H54 (cell line): ENCODE measurements at regions not wholly inside any gene's neighbourhood (a gene's known extent, or its start where the extent isn't known, plus 50 kb on each side); places are given as distances from the start of the nearest gene placed in this dataset.

ENCODE experiments used
- DNase-seq: peaks from one replicate; pipeline ENCODE4 v3.0.0; 2011; ENCODE audit warnings: low spot score, mixed read lengths; ENCODE audit not compliant: insufficient read length
- FAIRE-seq: peaks from 3 replicates; lab custom pipeline; 2011; peaks lifted over from hg19 to GRCh38; lab: Jason Lieb, UNC
- POLR2A ChIP-seq: IDR thresholded peaks from 2 replicates; pipeline ENCODE4 v1.6.1; 2011; ENCODE audit warnings: low read depth, mild to moderate bottlenecking, low read length

- TF ChIP-seq POLR2A, result no peak
- no peak for DNase-seq
- no peak for FAIRE-seq
These were observed 1333.0 kb downstream of the ROBO1 start for GRCh38 chr3:78434801-78435200.

- no peak for DNase-seq
- no peak for TF ChIP-seq POLR2A
- no peak for FAIRE-seq
These were observed 1312.6 kb downstream of the ROBO1 start for GRCh38 chr3:78455166-78455565.

GRCh38 chr3:78455712-78456433 lies 1311.9 kb downstream of the ROBO1 start:
- no peak for DNase-seq
- no peak for FAIRE-seq
- no peak for TF ChIP-seq POLR2A

- no peak for FAIRE-seq
- DNase-seq, result no peak
- no peak for TF ChIP-seq POLR2A
These were observed 1308.0 kb downstream of the ROBO1 start for GRCh38 chr3:78459796-78460195.

- no peak for FAIRE-seq
- TF ChIP-seq POLR2A, result no peak
- DNase-seq, result no peak
These were observed 1305.8 kb downstream of the ROBO1 start for GRCh38 chr3:78462021-78462420.

- DNase-seq (no peak), FAIRE-seq (no peak)
- no peak for TF ChIP-seq POLR2A
These were observed 1291.7 kb downstream of the ROBO1 start for GRCh38 chr3:78476076-78476475.

GRCh38 chr3:78481050-78481449 lies 1286.7 kb downstream of the ROBO1 start:
- no peak for DNase-seq
- no peak for TF ChIP-seq POLR2A
- FAIRE-seq, result no peak

- DNase-seq, result no peak
- TF ChIP-seq POLR2A, result no peak
- FAIRE-seq, result no peak
These were observed 1284.7 kb downstream of the ROBO1 start for GRCh38 chr3:78483090-78483489.

GRCh38 chr3:78494851-78495250 lies 1272.9 kb downstream of the ROBO1 start:
- no peak for DNase-seq
- no peak for TF ChIP-seq POLR2A
- no peak for FAIRE-seq

- no peak for TF ChIP-seq POLR2A
- no peak for DNase-seq
- no peak for FAIRE-seq
These were observed 1272.5 kb downstream of the ROBO1 start for GRCh38 chr3:78495301-78495700.

GRCh38 chr3:78496501-78496900 lies 1271.3 kb downstream of the ROBO1 start:
- no peak for DNase-seq
- FAIRE-seq, result no peak
- no peak for TF ChIP-seq POLR2A

GRCh38 chr3:78497021-78497420 lies 1270.8 kb downstream of the ROBO1 start:
- no peak for FAIRE-seq
- TF ChIP-seq POLR2A, result no peak
- no peak for DNase-seq

- no peak for DNase-seq
- FAIRE-seq, result no peak
These were observed 1270.0 kb downstream of the ROBO1 start for GRCh38 chr3:78497767-78498166.

GRCh38 chr3:78506061-78506460 lies 1261.7 kb downstream of the ROBO1 start:
- DNase-seq (no peak), FAIRE-seq (no peak)
- no peak for TF ChIP-seq POLR2A

More at GRCh38 chr3:78497767-78498166, 1270.0 kb downstream of the ROBO1 start:
- no peak for TF ChIP-seq POLR2A

GRCh38 chr3:78506581-78507195 lies 1261.1 kb downstream of the ROBO1 start:
- DNase-seq, result no peak
- FAIRE-seq, result no peak
- TF ChIP-seq POLR2A, result no peak
